SK-N-MC (cell line): ENCODE measurements at regions not wholly inside any gene's neighbourhood (a gene's known extent, or its start where the extent isn't known, plus 50 kb on each side); places are given as distances from the start of the nearest gene placed in this dataset.

Experiments
- EZH2 ChIP-seq: fragments of 200-600 bp; sonication (generic); IDR thresholded peaks from one replicate; pipeline ENCODE4 v1.6.1; 2017; ENCODE audit warnings: antibody characterized with exemption
- POLR2AphosphoS5 ChIP-seq: IDR thresholded peaks from 2 replicates; pipeline ENCODE4 v1.6.1; 2012; ENCODE audit warnings: mild to moderate bottlenecking, low read depth, low read length, borderline replicate concordance

DNA sequence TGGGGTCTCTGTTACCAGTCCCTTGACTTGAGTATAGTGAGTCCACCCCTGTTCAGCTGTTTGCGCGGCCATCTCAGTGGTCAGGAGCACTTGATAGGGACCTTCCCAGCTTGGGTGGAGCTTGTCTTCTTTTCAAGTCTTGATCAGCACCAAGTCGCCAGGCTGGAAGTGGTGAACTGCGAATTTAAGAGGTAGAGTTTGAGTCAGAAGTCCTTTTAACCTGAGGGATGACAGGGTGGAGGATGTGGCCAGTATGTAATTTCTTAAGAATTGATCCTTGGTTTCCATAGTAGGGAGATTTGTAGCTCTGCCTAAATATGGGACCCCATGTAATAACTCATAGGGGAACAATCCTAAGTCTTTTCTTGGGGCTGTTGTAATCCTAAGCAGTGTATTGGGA is 86.3 kb upstream of the XCR1 start:
- TF ChIP-seq EZH2 (no peak), POLR2AphosphoS5 (no peak)
